ENCODE measurements at regions not wholly inside any gene's neighbourhood (a gene's known extent, or its start where the extent isn't known, plus 50 kb on each side); places are given as distances from the start of the nearest gene placed in this dataset.
"Not testable (repeated sequence)": the region's sequence is repeated elsewhere in the genome, so short reads cannot be mapped to it uniquely, and the experiment has no call there.

DNA sequence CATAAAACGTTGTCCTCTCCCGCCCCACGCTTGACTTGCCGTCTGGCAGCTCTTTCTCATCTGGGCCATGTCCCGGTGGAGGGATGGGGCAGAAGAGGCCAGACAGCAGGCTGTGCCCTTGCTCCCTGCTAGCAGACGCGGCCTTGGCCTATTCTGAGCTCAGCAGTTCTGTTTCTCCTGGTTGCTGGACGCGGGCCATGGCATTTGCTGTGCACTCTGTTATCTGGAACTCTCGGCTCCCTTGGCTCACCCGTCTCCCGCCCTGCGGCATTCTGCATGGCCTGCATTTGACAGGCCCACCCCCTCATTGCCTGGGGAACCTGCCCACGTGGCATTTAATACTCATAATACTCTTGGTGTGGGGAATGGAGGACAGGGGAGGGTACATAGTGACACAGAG, 146.3 kb downstream of the BCL2L11 start:
- TF ChIP-seq, protein P1, sequence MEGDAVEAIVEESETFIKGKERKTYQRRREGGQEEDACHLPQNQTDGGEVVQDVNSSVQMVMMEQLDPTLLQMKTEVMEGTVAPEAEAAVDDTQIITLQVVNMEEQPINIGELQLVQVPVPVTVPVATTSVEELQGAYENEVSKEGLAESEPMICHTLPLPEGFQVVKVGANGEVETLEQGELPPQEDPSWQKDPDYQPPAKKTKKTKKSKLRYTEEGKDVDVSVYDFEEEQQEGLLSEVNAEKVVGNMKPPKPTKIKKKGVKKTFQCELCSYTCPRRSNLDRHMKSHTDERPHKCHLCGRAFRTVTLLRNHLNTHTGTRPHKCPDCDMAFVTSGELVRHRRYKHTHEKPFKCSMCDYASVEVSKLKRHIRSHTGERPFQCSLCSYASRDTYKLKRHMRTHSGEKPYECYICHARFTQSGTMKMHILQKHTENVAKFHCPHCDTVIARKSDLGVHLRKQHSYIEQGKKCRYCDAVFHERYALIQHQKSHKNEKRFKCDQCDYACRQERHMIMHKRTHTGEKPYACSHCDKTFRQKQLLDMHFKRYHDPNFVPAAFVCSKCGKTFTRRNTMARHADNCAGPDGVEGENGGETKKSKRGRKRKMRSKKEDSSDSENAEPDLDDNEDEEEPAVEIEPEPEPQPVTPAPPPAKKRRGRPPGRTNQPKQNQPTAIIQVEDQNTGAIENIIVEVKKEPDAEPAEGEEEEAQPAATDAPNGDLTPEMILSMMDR (IDR thresholded peaks at IDR 0.05; ENCODE audit: poor library complexity): not testable (repeated sequence)
- not testable (repeated sequence) for TF ChIP-seq EZH2phosphoT487 (IDR thresholded peaks at IDR 0.05; ENCODE audit: low read depth, severe bottlenecking, unreplicated experiment)
